Fibroblast of lung (primary cell): ENCODE measurements at regions not wholly inside any gene's neighbourhood (a gene's known extent, or its start where the extent isn't known, plus 50 kb on each side); places are given as distances from the start of the nearest gene placed in this dataset.

Experiments used
- DNase-seq, 2 donors: peaks; one replicate each; pipeline versions ENCODE4 v3.0.0 to v3.0.0-alpha.2; 2010; ENCODE audit warnings: low read depth in 2 of 2
- H2AFZ ChIP-seq: 2 replicates; pipeline ENCODE4 v1.5.1; 2012; ENCODE audit warnings: low read length, control low read depth, inconsistent platforms
- H3K27ac ChIP-seq: 2 replicates; pipeline ENCODE4 v1.5.1; 2011; ENCODE audit warnings: low read length, control low read depth; ENCODE audit not compliant: insufficient read depth
- H3K27me3 ChIP-seq: 2 replicates; pipeline ENCODE4 v1.5.1; 2011; ENCODE audit warnings: mild to moderate bottlenecking, low read length; ENCODE audit not compliant: control insufficient read depth, insufficient read depth
- H3K36me3 ChIP-seq: 2 replicates; pipeline ENCODE4 v1.5.1; 2011; ENCODE audit warnings: low read length; ENCODE audit not compliant: control insufficient read depth, insufficient read depth
- H3K4me1 ChIP-seq: 2 replicates; pipeline ENCODE4 v1.5.1; 2011; ENCODE audit warnings: low read length; ENCODE audit not compliant: control insufficient read depth, insufficient read depth; ENCODE audit errors: extremely low read depth
- H3K4me2 ChIP-seq: 2 replicates; pipeline ENCODE4 v1.5.1; 2011; ENCODE audit warnings: low read length, control low read depth; ENCODE audit not compliant: insufficient read depth; ENCODE audit errors: extremely low read depth
- H3K4me3 ChIP-seq, 4 experiments: fragments of 200-600 bp in 1 of 4; sonication (generic) in 1 of 4; replicated peaks in 1 of 4; 2 replicates each; pipeline ENCODE4 v1.5.1; 2011 to 2016; ENCODE audit warnings: low read length in 4 of 4, low read depth in 3 of 4, mild to moderate bottlenecking in 3 of 4, control low read depth in 2 of 4, inconsistent platforms in 1 of 4, mixed read lengths in 1 of 4; ENCODE audit not compliant: insufficient read depth in 1 of 4; ENCODE audit errors: control extremely low read depth in 1 of 4
- H3K79me2 ChIP-seq: 2 replicates; pipeline ENCODE4 v1.5.1; 2012; ENCODE audit warnings: mild to moderate bottlenecking, low read length, inconsistent platforms; ENCODE audit not compliant: control insufficient read depth, insufficient read depth
- H3K9ac ChIP-seq: 2 replicates; pipeline ENCODE4 v1.5.1; 2011; ENCODE audit warnings: mild to moderate bottlenecking, low read length, control low read depth; ENCODE audit not compliant: insufficient read depth
- H3K9me3 ChIP-seq: 2 replicates; pipeline ENCODE4 v1.5.1; 2012; ENCODE audit warnings: low read depth, low read length; ENCODE audit not compliant: control insufficient read depth, insufficient read depth
- H4K20me1 ChIP-seq: 2 replicates; pipeline ENCODE4 v1.5.1; 2011; ENCODE audit warnings: low read length; ENCODE audit not compliant: control insufficient read depth, insufficient read depth; ENCODE audit errors: extremely low read depth
- CTCF ChIP-seq, 2 donors: IDR thresholded peaks in 1 of 2; conservative IDR thresholded peaks in 1 of 2; 1 replicate in 1 of 2; 2 replicates in 1 of 2; pipeline ENCODE4 v1.5.1; 2011 to 2012; ENCODE audit warnings: low read length in 2 of 2, control low read depth in 1 of 2, inconsistent platforms in 1 of 2, low read depth in 1 of 2, mild to moderate bottlenecking in 1 of 2
- EZH2 ChIP-seq: IDR thresholded peaks from 2 replicates; pipeline ENCODE4 v1.5.1; 2012; ENCODE audit warnings: low read length, control low read depth, mild to moderate bottlenecking; ENCODE audit errors: missing control alignments

- Histone ChIP-seq H3K4me1 (no peaks in the 10 kb centered on the region), H3K9me3 (no peaks in the 10 kb centered on the region), H3K27ac (no peak overlapping the region), H3K79me2 (no peaks in the 10 kb centered on the region), H2AFZ (no peak overlapping the region), H3K4me2 (no peak overlapping the region), H4K20me1 (no peaks in the 10 kb centered on the region), H3K36me3 (no peaks in the 10 kb centered on the region), H3K4me3 (no peak overlapping the region), H3K27me3 (no peaks in the 10 kb centered on the region), H3K9ac (no peak overlapping the region)
- no peak for DNase-seq
- TF ChIP-seq EZH2 (no peak), CTCF (conservative IDR thresholded peaks at IDR 0.05 in 1 of 2, IDR thresholded peaks at IDR 0.05 in 1 of 2; ENCODE audit: low read depth in 1 of 2, low read length in 2 of 2) (no peak)
Observed at GRCh38 chr1:30317921-30318320, 405.5 kb downstream of the MATN1 start.

- TF ChIP-seq EZH2 (no peak), CTCF (conservative IDR thresholded peaks at IDR 0.05 in 1 of 2, IDR thresholded peaks at IDR 0.05 in 1 of 2; ENCODE audit: low read depth in 1 of 2, low read length in 2 of 2) (no peak)
- no peaks in the 10 kb centered on the region for H3K79me2 ChIP-seq
- no peak for DNase-seq
Observed at GRCh38 chr1:30316056-30316455, 407.3 kb downstream of the MATN1 start.

GRCh38 chr1:30315185-30315960 is 408.0 kb downstream of the MATN1 start:
- Histone ChIP-seq H3K36me3 (no peaks in the 10 kb centered on the region), H3K4me1 (no peaks in the 10 kb centered on the region), H4K20me1 (no peaks in the 10 kb centered on the region), H3K27me3 (no peaks in the 10 kb centered on the region), H3K4me2 (no peak overlapping the region), H3K9ac (no peak overlapping the region), H3K9me3 (no peaks in the 10 kb centered on the region), H2AFZ (no peak overlapping the region), H3K27ac (no peak overlapping the region), H3K79me2 (no peaks in the 10 kb centered on the region), H3K4me3 (no peak overlapping the region)
- DNase-seq: no peak
- TF ChIP-seq EZH2: no peak
- TF ChIP-seq CTCF (conservative IDR thresholded peaks at IDR 0.05 in 1 of 2, IDR thresholded peaks at IDR 0.05 in 1 of 2; ENCODE audit: low read depth in 1 of 2, low read length in 2 of 2): no peak

More at GRCh38 chr1:30316056-30316455, 407.3 kb downstream of the MATN1 start:
- H3K27me3 ChIP-seq: no peaks in the 10 kb centered on the region
- H3K27ac ChIP-seq: no peak overlapping the region
- H3K9ac ChIP-seq: no peak overlapping the region
- H4K20me1 ChIP-seq: no peaks in the 10 kb centered on the region
- H3K4me2 ChIP-seq: no peak overlapping the region
- H3K4me3 ChIP-seq: no peak overlapping the region
- H3K9me3 ChIP-seq: no peaks in the 10 kb centered on the region
- no peaks in the 10 kb centered on the region for H3K4me1 ChIP-seq
- H2AFZ ChIP-seq: no peak overlapping the region
- H3K36me3 ChIP-seq: no peaks in the 10 kb centered on the region
